ENCODE measurements at regions not wholly inside any gene's neighbourhood (a gene's known extent, or its start where the extent isn't known, plus 50 kb on each side); places are given as distances from the start of the nearest gene placed in this dataset.

DNA sequence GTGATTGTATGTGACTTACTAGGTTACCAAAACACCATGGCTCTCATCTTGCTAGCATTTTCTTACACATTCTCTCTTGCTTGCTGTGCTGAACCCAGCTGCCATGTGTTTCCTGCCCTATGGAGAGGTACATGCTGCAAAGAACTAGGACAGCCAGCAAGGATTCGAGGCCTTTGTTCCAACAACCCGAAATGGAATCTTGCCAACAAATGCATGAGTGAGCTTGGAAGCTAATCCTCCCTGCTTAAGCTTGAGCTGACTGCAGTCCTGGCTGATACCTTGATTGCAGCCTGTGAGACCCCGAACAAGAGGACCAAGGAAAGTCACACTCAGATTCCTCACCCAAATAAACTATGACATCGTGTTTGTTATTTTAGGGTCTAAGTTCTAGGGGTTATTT, 651.2 kb downstream of the SLITRK6 start:
- TF ChIP-seq CTCF (IDR thresholded peaks at IDR 0.05) (no peak), POLR2A (IDR thresholded peaks at IDR 0.05) (no peak)

Data from esophagus squamous epithelium (tissue), 4 donors.